Heart right ventricle (tissue), 16 donors: ENCODE measurements at regions not wholly inside any gene's neighbourhood (a gene's known extent, or its start where the extent isn't known, plus 50 kb on each side); places are given as distances from the start of the nearest gene placed in this dataset.

Experiments used
- ATAC-seq, 8 donors: fragments of 200-7000 bp; cut with Tn5 transposase; one replicate each; pipeline ENCODE4 v1.9.1; 2020; ENCODE audit warnings: mild to moderate bottlenecking in 8 of 8, moderate library complexity in 8 of 8, moderate number of reproducible peaks in 1 of 8
- DNase-seq, 2 donors: peaks; one replicate each; pipeline ENCODE4 v3.0.0-alpha.2; 2020
- H3K27ac ChIP-seq, 10 donors: fragments of 200-600 bp; sonication (generic) in 2 of 10; one replicate each; pipeline versions ENCODE4 v1.5.0 to v1.8.0; 2020 to 2022; ENCODE audit warnings: mild to moderate bottlenecking in 3 of 10
- H3K27me3 ChIP-seq, 7 donors: fragments of 200-600 bp; one replicate each; pipeline ENCODE4 v1.8.0; 2021 to 2022; ENCODE audit warnings: mild to moderate bottlenecking in 2 of 7
- H3K36me3 ChIP-seq, 9 donors: fragments of 200-600 bp; sonication (generic) in 1 of 9; one replicate each; pipeline versions ENCODE4 v1.5.0 to v1.8.0; 2020 to 2022; ENCODE audit warnings: mild to moderate bottlenecking in 2 of 9
- H3K4me1 ChIP-seq, 9 donors: fragments of 200-600 bp; sonication (generic) in 1 of 9; one replicate each; pipeline versions ENCODE4 v1.5.0 to v1.8.0; 2020 to 2022; ENCODE audit warnings: mild to moderate bottlenecking in 4 of 9
- H3K4me3 ChIP-seq, 10 donors: fragments of 200-600 bp; sonication (generic) in 2 of 10; one replicate each; pipeline versions ENCODE4 v1.5.0 to v1.8.0; 2020 to 2022; ENCODE audit warnings: mild to moderate bottlenecking in 7 of 10, moderate library complexity in 2 of 10
- H3K9me3 ChIP-seq, 11 donors: fragments of 200-600 bp in 10 of 11; sonication (generic) in 2 of 11; one replicate each; pipeline versions ENCODE4 v1.5.0 to v1.8.0; 2013 to 2022; ENCODE audit warnings: mild to moderate bottlenecking in 2 of 11, control low read depth in 1 of 11, moderate library complexity in 1 of 11
- CTCF ChIP-seq, 9 donors: fragments of 200-600 bp; sonication (generic) in 2 of 9; IDR thresholded peaks; one replicate each; pipeline versions ENCODE4 v1.5.0 to v1.8.0; 2021 to 2022; ENCODE audit warnings: antibody characterized with exemption in 9 of 9, mild to moderate bottlenecking in 5 of 9, moderate library complexity in 1 of 9
- WGBS, 2 donors: extraction: QIAGEN DNeasy Blood & Tissue Kit; methylation state at CpG; one replicate each; pipeline ENCODE4 v1.1.7; 2013; ENCODE audit warnings: inconsistent platforms in 1 of 2; 5-methylcytosine and 5-hydroxymethylcytosine counted together
- intact Hi-C, 10 donors: fragments of 100-400 bp; cut with DNase I; formaldehyde crosslinking; loops; one replicate each; pipeline versions ENCODE4 v1.11.1 to v1.14.2; 2022
- donor health status: Arrhythmogenic right ventricular cardiomyopathy.
- donor health status: ischemic (EF 13 %, LVEDD 7.1; RV severe dilation, severe dysfunction).
- donor health status: healthy with polysubstance abuse.
- donor health status: DM: no; HTN: yes; CAD: no.
- donor health status: DM: no; HTN: no; CAD: no.
- donor health status: ischemic (EF 25% LVEDD 6.9; RV normal size, moderate dysfunction).
- donor health status: ischemic (EF 25% LVEDD 5.7; RV mildly dilated, moderate dysfunction).
- donor health status: healthy.
- donor health status: DM: yes; HTN: yes; CAD: no.
- donor health status: Ischemic cardiomyopathy.
- donor health status: ischemic (EF 35%, LVEDD 5.7; RV mildly dilated, moderate dysfunction).
- donor health status: nonischemic (EF 11% LVEDD 7.7; RV severe dilation, severe dysfunction).
- donor health status: DM: yes; HTN: yes; CAD: no.
- donor health status: PGD.
- donor health status: ischemic (EF 29% LVEDD 5.4; RV normal size, mild dysfunction).
- donor health status: nonischemic (EF 23%, LVEDD 6.1; RV moderate dilation, normal function).

GRCh38 chr6:105566503-105566902 lies 163.6 kb upstream of the PREP start:
- Histone ChIP-seq H3K27ac (no peak overlapping the region), H3K4me1 (peaks cover 0 to 6% (median 0%) of the 10 kb centered on the region in 9 donors), H3K9me3 (peaks cover 0 to 12% (median 0%) of the 10 kb centered on the region in 11 donors), H3K4me3 (no peak overlapping the region), H3K36me3 (no peaks in the 10 kb centered on the region), H3K27me3 (no peaks in the 10 kb centered on the region)
- DNase-seq (no peak), ATAC-seq (no peak)
- WGBS, 2 donors = 91 to 93% methylated on average over 6 of the region's 6 CpGs
- TF ChIP-seq CTCF (IDR thresholded peaks at IDR 0.05) = no peak
- intact Hi-C loops = no loop called here

GRCh38 chr6:105564121-105564902 lies 161.4 kb upstream of the PREP start:
- ATAC-seq = no peak
- no peak for TF ChIP-seq CTCF (IDR thresholded peaks at IDR 0.05)
- Histone ChIP-seq H3K27me3 (no peaks in the 10 kb centered on the region), H3K4me1 (peaks cover 0 to 6% (median 0%) of the 10 kb centered on the region in 9 donors), H3K4me3 (no peak overlapping the region), H3K9me3 (peaks cover 0 to 12% (median 0%) of the 10 kb centered on the region in 11 donors), H3K27ac (no peak overlapping the region), H3K36me3 (no peaks in the 10 kb centered on the region)
- intact Hi-C loops = no loop called here
- 89 to 90% methylated on average over 6 of the region's 6 CpGs for WGBS, 2 donors
- DNase-seq = no peak

- intact Hi-C loops = no loop called here
- no peak overlapping the region for H3K4me3 ChIP-seq
- ATAC-seq = no peak
These were observed 159.1 kb upstream of the PREP start for GRCh38 chr6:105562027-105562426.

GRCh38 chr6:105561486-105561885 lies 158.6 kb upstream of the PREP start:
- no peak for DNase-seq
- Histone ChIP-seq H3K27ac (no peak overlapping the region), H3K27me3 (no peaks in the 10 kb centered on the region), H3K36me3 (no peaks in the 10 kb centered on the region), H3K4me1 (no peaks in the 10 kb centered on the region), H3K4me3 (no peak overlapping the region), H3K9me3 (peaks cover 0 to 12% (median 0%) of the 10 kb centered on the region in 11 donors)
- intact Hi-C loops = no loop called here
- no peak for ATAC-seq
- TF ChIP-seq CTCF (IDR thresholded peaks at IDR 0.05) = no peak

More at GRCh38 chr6:105562027-105562426, 159.1 kb upstream of the PREP start:
- TF ChIP-seq CTCF (IDR thresholded peaks at IDR 0.05) = no peak
- Histone ChIP-seq H3K4me1 (no peaks in the 10 kb centered on the region), H3K36me3 (no peaks in the 10 kb centered on the region), H3K9me3 (peaks cover 0 to 12% (median 0%) of the 10 kb centered on the region in 11 donors), H3K27ac (no peak overlapping the region), H3K27me3 (no peaks in the 10 kb centered on the region)
- WGBS, 2 donors = 63 to 74% methylated on average over 1 of the region's 1 CpG
- no peak for DNase-seq
